GM04504 (cell line): ENCODE measurements at regions not wholly inside any gene's neighbourhood (a gene's known extent, or its start where the extent isn't known, plus 50 kb on each side); places are given as distances from the start of the nearest gene placed in this dataset.
"Not testable (repeated sequence)": the region's sequence is repeated elsewhere in the genome, so short reads cannot be mapped to it uniquely, and the experiment has no call there.

Source experiments
- DNase-seq: peaks from one replicate; pipeline ENCODE4 v3.0.0-alpha.2; 2012; ENCODE audit warnings: low read depth

GRCh38 chr4:14920237-14920636 lies 82.0 kb upstream of the CPEB2 start:
- no peak for DNase-seq

GRCh38 chr4:14920759-14921320 lies 81.4 kb upstream of the CPEB2 start:
- DNase-seq = no peak

DNA sequence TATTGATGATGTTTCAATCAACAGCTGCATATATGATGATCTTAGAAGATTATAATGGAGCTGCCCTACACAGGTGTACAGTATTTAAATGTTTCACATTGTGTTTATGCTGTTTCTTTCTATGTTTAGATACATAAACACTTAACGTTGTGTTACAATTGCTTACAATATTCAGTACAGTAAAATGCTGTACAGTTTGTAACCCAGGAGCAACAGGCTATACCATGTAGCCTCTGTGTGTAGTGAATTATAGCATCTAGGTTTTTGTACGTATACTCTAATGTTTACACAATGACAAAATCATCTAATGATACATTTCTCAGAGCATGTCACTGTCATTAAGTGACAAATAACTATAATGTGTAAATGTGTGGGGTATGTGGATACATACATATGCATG lies 80.5 kb upstream of the CPEB2 start:
- not testable (repeated sequence) for DNase-seq

GRCh38 chr4:14924076-14924811 lies 78.0 kb upstream of the CPEB2 start:
- DNase-seq = no peak

DNA sequence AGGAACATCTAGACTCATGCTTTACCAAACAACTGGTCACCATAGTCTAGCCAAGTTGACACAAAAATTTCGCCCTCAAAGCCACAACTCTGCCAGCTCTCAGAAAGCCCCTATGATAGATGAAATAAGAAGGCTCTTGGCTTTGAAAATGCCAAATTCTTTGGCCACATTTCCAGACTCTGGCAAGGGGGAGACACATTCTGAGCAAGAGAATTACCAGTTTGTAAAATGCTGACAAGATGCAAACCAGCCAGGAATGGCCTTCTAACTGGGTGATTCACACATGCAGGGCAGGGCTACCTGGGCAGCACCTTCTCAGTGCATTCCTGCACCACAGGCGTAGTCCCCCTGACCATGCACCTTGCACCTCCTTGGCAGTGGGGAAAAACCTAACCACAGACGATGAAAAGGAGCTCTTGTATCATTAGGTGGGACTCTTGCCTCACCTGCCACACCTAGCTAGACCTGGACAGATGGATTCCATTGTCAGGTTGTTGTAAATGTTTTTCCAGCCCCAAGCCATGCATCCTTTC lies 77.4 kb upstream of the CPEB2 start:
- DNase-seq = no peak

DNA sequence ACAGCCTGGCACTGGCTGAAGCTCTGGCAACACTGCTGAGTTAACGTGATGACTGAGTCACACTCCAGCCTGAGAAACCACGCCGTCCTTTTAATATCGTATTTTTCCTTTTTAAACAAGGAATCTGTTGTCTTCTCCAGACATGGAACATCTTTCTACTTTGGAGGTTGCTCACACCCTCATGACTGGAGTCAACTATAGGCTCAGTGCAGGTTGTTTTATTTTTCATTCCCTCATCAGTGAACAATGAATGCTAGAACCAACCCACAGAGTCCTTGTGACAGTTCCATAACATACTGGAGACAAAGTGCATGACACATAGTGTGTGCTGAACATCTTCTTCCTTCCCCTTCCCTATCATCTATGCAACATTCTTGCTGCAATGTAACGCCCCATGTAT lies 76.8 kb upstream of the CPEB2 start:
- no peak for DNase-seq

DNA sequence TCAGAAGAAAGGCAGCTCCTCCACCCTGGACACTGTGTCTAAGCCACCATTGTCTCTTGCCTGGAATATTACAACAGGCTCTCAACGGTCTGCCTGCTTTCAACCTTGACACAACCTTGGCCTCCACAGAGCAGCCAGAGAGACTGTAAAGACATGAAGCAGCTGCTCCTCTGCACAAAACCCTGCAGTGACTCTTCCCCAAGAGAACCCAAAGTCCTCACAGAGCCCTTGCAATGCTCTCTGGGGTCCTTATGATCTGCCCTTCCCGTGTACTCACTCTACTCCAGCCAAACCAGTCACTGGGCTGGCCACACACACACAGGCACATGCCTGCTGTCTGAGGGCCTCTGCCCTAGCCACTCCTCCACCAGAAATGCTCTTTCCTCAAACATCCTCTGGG lies 75.9 kb upstream of the CPEB2 start:
- no peak for DNase-seq

- DNase-seq = no peak
Measured at GRCh38 chr4:14928035-14928434, 74.2 kb upstream of the CPEB2 start.

DNA sequence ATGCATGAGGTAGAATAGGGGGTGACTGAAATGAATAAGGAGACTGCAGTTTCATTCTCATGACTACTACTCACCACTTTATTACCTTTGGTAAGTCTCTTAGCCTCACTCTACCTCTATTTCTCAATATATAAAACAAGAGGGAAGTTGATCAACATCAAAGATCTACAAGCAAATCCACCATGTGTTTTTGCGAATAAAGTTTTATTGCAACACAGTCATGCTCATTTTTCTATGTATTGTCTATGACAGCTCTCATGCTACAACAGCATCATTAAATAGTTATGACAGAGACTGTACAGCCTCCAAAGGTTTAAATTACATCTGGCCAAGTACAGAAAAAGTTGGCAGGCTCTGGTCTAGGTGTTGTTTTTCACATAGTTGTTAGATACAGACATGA lies 72.6 kb upstream of the CPEB2 start:
- DNase-seq = no peak

DNA sequence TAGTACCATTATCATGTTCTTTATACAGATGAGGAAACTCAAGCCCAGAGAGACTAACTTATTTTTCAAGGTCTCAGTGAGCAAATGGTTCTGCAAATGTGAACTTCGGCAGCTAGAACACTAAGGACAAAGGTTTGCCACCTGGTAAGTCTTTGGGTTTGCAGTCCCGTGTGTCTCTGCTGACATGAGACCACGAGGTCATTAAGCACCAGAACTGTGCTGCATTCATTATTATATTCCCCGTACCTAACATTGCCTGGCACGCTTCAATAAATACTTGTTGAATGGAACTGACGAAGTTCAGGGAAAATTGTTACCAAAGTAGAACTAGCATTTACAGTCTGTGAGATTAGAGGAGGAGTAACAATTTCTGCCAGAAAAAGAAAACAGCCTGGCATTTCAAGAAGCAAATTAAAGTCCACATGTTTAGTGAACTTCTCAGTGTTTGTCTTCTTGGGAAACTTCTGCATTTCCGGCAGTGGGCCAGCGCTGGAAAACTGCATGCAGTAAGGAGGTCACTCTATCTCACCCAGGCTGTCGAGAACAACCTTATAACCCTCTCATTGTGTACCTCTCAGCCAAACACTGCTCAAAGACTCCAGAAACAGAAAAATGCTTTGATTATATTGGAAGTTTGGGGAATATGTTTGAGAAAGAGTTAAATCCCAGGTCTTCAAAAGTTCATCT lies 67.4 kb upstream of the CPEB2 start:
- no peak for DNase-seq

- DNase-seq = no peak
Measured at GRCh38 chr4:14943749-14944148, 58.5 kb upstream of the CPEB2 start.

- DNase-seq = no peak
Measured at GRCh38 chr4:14952352-14952751, 49.9 kb upstream of the CPEB2 start.
